ENCODE measurements at regions not wholly inside any gene's neighbourhood (a gene's known extent, or its start where the extent isn't known, plus 50 kb on each side); places are given as distances from the start of the nearest gene placed in this dataset.

DNA sequence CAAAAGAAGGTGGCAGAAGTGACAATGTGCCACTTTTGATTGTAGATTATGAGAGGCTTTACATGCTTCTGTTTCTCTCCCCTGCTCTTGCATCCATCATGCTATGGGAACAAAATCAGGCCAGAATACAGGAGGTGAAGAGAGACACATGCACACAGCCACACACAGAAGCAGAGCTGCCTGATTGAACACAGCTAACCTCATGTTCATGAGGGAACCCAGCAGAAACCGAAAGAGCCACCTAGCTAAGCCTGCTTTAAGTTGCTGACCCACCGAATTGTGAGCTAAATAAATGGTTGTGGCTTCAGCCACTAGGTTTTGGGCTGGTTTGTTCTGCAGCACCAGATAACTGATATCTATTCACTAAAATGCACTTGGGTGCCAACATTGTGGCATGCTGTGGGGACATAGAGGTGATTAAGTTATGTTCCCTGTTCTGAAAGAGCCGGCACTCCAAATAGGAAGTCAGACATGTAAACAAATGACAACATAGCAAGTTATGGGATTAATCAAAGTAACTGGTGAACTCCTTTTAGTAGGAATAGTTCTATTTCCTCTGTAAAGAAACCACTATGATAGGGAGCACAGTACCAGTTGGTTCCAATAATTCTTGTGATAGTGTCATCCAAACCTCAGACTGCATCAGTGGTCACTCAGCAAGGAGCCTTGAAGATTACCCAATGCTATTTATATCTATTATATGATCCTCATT, 93.6 kb upstream of the TNC start:
- H3K9me3 ChIP-seq: no peaks in the 10 kb centered on the region
- no peaks in the 10 kb centered on the region for H3K36me3 ChIP-seq
- H3K27me3 ChIP-seq: no peaks in the 10 kb centered on the region
- H3K4me1 ChIP-seq: no peaks in the 10 kb centered on the region
- no peak for DNase-seq
- no peak overlapping the region for H3K4me3 ChIP-seq (ENCODE audit: low read depth, low read length)
- TF ChIP-seq, protein P1, sequence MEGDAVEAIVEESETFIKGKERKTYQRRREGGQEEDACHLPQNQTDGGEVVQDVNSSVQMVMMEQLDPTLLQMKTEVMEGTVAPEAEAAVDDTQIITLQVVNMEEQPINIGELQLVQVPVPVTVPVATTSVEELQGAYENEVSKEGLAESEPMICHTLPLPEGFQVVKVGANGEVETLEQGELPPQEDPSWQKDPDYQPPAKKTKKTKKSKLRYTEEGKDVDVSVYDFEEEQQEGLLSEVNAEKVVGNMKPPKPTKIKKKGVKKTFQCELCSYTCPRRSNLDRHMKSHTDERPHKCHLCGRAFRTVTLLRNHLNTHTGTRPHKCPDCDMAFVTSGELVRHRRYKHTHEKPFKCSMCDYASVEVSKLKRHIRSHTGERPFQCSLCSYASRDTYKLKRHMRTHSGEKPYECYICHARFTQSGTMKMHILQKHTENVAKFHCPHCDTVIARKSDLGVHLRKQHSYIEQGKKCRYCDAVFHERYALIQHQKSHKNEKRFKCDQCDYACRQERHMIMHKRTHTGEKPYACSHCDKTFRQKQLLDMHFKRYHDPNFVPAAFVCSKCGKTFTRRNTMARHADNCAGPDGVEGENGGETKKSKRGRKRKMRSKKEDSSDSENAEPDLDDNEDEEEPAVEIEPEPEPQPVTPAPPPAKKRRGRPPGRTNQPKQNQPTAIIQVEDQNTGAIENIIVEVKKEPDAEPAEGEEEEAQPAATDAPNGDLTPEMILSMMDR (IDR thresholded peaks at IDR 0.05; ENCODE audit: low read depth, low read length): no peak

DNA sequence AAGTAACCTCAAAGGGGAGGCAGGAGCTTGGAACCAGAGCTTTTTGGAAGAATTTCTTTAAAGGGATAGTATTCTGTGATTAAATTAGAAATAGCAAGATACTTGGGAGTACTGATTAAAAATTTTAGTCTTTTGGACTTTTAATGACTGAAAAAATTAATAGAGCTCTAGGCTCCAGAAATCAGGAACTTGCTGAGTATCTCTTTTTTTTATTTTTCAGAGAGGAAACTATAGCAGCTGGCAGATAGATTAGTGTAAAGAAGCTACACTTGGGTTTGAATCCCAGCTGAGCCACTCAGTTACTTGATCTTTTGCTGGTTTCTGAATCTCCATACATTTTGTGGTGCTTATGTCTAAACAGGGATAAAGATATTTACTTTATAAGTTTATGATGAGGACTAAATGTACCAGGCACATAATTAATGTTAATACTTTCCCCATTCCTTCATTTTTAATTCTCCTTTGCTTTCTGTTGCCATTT, 94.2 kb upstream of the TNC start:
- TF ChIP-seq, protein P1 (IDR thresholded peaks at IDR 0.05; ENCODE audit: low read depth, low read length): no peak
- Histone ChIP-seq H3K4me1 (no peaks in the 10 kb centered on the region), H3K27me3 (no peaks in the 10 kb centered on the region), H3K36me3 (no peaks in the 10 kb centered on the region), H3K9me3 (no peaks in the 10 kb centered on the region), H3K4me3 (ENCODE audit: low read depth, low read length) (no peak overlapping the region)
- DNase-seq: no peak

DNA sequence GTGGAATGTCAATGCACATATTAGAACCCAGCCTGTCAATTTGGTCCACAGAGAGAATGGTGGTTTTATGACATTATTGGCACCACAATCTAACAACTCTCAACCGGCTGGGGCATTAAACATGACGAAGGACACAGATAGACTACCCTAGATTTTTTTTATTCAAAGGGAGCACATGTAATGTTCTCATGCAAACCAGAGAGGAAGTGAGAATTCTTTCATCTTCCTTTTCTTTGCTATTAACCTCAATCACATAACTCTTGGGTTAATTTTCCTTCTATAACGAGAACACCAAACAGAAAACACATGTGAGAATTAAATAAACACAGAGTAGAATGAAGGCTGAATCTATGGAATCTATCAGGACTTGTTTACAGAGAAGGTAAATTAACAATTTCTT, 94.9 kb upstream of the TNC start:
- no peaks in the 10 kb centered on the region for H3K27me3 ChIP-seq
- no peak overlapping the region for H3K4me3 ChIP-seq (ENCODE audit: low read depth, low read length)
- H3K4me1 ChIP-seq: no peaks in the 10 kb centered on the region
- no peaks in the 10 kb centered on the region for H3K9me3 ChIP-seq
- no peak for DNase-seq
- no peaks in the 10 kb centered on the region for H3K36me3 ChIP-seq
- TF ChIP-seq, protein P1 (IDR thresholded peaks at IDR 0.05; ENCODE audit: low read depth, low read length): no peak

DNA sequence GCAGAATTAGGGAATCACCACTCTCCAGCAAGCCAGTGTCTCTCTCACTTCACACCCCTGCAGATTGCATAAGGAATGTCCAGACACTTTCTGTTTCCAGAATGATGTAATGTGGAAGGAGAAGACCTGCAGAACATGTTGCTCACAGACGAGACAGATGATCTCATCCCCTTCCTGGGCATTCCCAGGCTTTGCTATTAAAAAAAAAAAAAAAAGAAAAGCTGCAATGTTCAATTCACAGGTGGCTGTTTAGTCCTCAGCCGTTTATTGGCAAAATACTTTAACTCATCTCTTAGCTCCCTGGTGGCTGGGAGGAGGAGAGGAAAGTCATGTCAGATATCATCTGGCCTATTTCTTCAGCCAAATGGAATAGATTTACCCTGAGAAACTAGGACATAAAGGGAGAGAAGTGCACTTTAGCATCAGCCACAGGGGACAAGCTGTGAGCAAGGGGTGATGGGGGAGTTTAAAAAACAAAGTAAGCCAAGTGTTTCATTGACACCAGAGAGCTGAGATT, 95.9 kb upstream of the TNC start:
- Histone ChIP-seq H3K27me3 (no peaks in the 10 kb centered on the region), H3K36me3 (no peaks in the 10 kb centered on the region), H3K4me3 (ENCODE audit: low read depth, low read length) (no peak overlapping the region), H3K4me1 (no peaks in the 10 kb centered on the region), H3K9me3 (no peaks in the 10 kb centered on the region)
- TF ChIP-seq, protein P1 (IDR thresholded peaks at IDR 0.05; ENCODE audit: low read depth, low read length): no peak
- no peak for DNase-seq

DNA sequence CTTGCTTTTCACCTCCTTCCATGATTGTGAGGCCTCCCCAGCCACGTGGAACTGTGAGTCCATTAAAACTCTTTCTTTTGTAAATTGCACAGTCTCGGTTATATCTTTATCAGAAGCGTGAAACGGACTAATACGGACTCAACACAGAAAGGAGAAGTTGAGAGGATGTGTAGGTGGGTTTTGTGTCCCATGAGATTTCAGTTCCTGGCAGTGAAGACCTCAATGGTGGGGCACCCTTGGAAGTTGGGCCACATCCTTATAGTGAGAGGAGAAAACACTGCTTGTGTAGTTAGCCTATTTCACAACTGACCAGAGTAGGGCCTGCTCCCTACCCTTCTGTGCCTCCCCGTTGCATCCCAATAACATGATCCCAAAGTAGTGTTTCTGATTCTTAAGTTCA, 98.9 kb upstream of the TNC start:
- no peak for DNase-seq
- TF ChIP-seq, protein P1 (IDR thresholded peaks at IDR 0.05; ENCODE audit: low read depth, low read length): no peak
- Histone ChIP-seq H3K27me3 (no peaks in the 10 kb centered on the region), H3K36me3 (no peaks in the 10 kb centered on the region), H3K4me1 (no peaks in the 10 kb centered on the region), H3K9me3 (no peaks in the 10 kb centered on the region), H3K4me3 (ENCODE audit: low read depth, low read length) (no peak overlapping the region)

DNA sequence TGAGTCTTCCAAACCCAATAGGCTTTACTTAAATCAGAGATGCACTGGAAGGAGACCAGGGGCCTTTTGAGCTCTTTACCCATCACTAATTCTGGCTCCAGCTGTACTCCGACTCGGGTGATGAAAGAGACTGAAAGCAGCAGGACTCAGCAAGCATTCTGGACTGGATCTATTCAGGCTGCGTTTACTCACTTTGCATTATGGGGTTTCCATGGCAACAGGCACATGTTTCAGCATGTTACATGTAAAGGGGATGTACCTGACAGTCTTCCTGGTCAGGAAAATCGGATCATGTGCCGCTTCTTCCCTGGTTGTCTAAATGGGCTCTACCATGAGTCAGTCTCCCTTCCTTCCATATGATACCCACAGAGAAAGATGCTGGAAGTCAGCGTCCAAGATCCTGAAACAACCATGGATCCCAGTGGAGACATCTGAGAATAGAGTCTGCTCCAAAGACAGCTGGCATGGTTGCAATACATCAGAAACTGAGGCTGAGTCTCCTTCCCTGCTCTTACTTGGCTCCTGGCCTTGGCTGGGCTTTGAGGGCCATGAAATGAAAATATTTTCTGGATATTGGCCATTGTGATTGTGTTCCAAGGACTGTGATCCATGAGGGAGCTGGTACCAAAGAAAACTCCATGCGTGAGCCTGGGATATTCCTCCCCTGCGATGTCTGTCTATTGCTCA, 102.5 kb upstream of the TNC start:
- Histone ChIP-seq H3K4me3 (ENCODE audit: low read depth, low read length) (no peak overlapping the region), H3K4me1 (no peaks in the 10 kb centered on the region), H3K27me3 (no peaks in the 10 kb centered on the region), H3K9me3 (no peaks in the 10 kb centered on the region), H3K36me3 (no peaks in the 10 kb centered on the region)
- DNase-seq: no peak
- TF ChIP-seq, protein P1 (IDR thresholded peaks at IDR 0.05; ENCODE audit: low read depth, low read length): no peak
